Glutamatergic neuron (in vitro differentiated cells): ENCODE measurements at regions not wholly inside any gene's neighbourhood (a gene's known extent, or its start where the extent isn't known, plus 50 kb on each side); places are given as distances from the start of the nearest gene placed in this dataset.

Experiments
- DNase-seq: peaks from one replicate; pipeline ENCODE4 v3.0.0; 2022
- H3K27ac Mint-ChIP-seq: one replicate; pipeline ENCODE4 v1.8.0; 2020; ENCODE audit warnings: mild to moderate bottlenecking, mixed read lengths, inconsistent platforms; ENCODE audit not compliant: unreplicated experiment
- H3K27me3 Mint-ChIP-seq: one replicate; pipeline ENCODE4 v1.8.0; 2020; ENCODE audit warnings: mild to moderate bottlenecking, moderate library complexity, mixed read lengths, inconsistent platforms; ENCODE audit not compliant: unreplicated experiment
- H3K36me3 Mint-ChIP-seq: one replicate; pipeline ENCODE4 v1.8.0; 2020; ENCODE audit warnings: mild to moderate bottlenecking, mixed read lengths, inconsistent platforms; ENCODE audit not compliant: unreplicated experiment
- H3K4me1 Mint-ChIP-seq: one replicate; pipeline ENCODE4 v1.8.0; 2020; ENCODE audit warnings: mild to moderate bottlenecking, low read depth, mixed read lengths, inconsistent platforms; ENCODE audit not compliant: unreplicated experiment
- H3K4me3 Mint-ChIP-seq: one replicate; pipeline ENCODE4 v1.8.0; 2020; ENCODE audit warnings: mild to moderate bottlenecking, mixed read lengths, inconsistent platforms; ENCODE audit not compliant: unreplicated experiment
- H3K9me3 Mint-ChIP-seq: one replicate; pipeline ENCODE4 v1.8.0; 2020; ENCODE audit warnings: mild to moderate bottlenecking, moderate library complexity, mixed read lengths, inconsistent platforms; ENCODE audit not compliant: unreplicated experiment
- CTCF ChIP-seq: fragments of 200-600 bp; sonication (generic); IDR thresholded peaks from one replicate; pipeline ENCODE4 v1.5.0; 2021; ENCODE audit not compliant: partially characterized antibody, unreplicated experiment

- Mint-ChIP-seq H3K9me3 (peaks cover 9% of the 10 kb centered on the region), H3K27ac (no peak overlapping the region), H3K4me1 (peaks cover 15% of the 10 kb centered on the region), H3K4me3 (no peak overlapping the region), H3K27me3 (peaks cover 4% of the 10 kb centered on the region), H3K36me3 (peaks cover 8% of the 10 kb centered on the region)
- no peak for TF ChIP-seq CTCF
- no peak for DNase-seq
Observed at GRCh38 chr16:65770752-65771151, 595.7 kb upstream of the CDH5 start.

- Mint-ChIP-seq H3K36me3 (peaks cover 8% of the 10 kb centered on the region), H3K27me3 (peaks cover 4% of the 10 kb centered on the region), H3K27ac (no peak overlapping the region), H3K9me3 (peaks cover 9% of the 10 kb centered on the region), H3K4me3 (no peak overlapping the region), H3K4me1 (peaks cover 15% of the 10 kb centered on the region)
- DNase-seq: no peak
- no peak for TF ChIP-seq CTCF
Observed at GRCh38 chr16:65769776-65770438, 596.6 kb upstream of the CDH5 start.

- no peak for TF ChIP-seq CTCF
- Mint-ChIP-seq H3K27me3 (peaks cover 4% of the 10 kb centered on the region), H3K27ac (peak overlapping the region; percentile 41), H3K4me3 (no peak overlapping the region), H3K9me3 (peaks cover 9% of the 10 kb centered on the region), H3K36me3 (peaks cover 8% of the 10 kb centered on the region), H3K4me1 (peaks cover 15% of the 10 kb centered on the region)
- no peak for DNase-seq
Observed at GRCh38 chr16:65769055-65769465, 597.4 kb upstream of the CDH5 start.

- Mint-ChIP-seq H3K27ac (peak overlapping the region; percentile 62), H3K36me3 (peaks cover 8% of the 10 kb centered on the region), H3K9me3 (peaks cover 9% of the 10 kb centered on the region), H3K4me1 (peaks cover 11% of the 10 kb centered on the region), H3K27me3 (peaks cover 3% of the 10 kb centered on the region), H3K4me3 (no peak overlapping the region)
- TF ChIP-seq CTCF: no peak
- peak; percentile 56 for DNase-seq
Observed at GRCh38 chr16:65767125-65767524, 599.4 kb upstream of the CDH5 start.

GRCh38 chr16:65763640-65764305, 602.7 kb upstream of the CDH5 start:
- Mint-ChIP-seq H3K27ac (no peak overlapping the region), H3K9me3 (peaks cover 6% of the 10 kb centered on the region), H3K4me3 (no peak overlapping the region), H3K36me3 (no peaks in the 10 kb centered on the region), H3K4me1 (peaks cover 11% of the 10 kb centered on the region), H3K27me3 (peaks cover 3% of the 10 kb centered on the region)
- no peak for TF ChIP-seq CTCF
- no peak for DNase-seq
